Keratinocyte (primary cell): ENCODE measurements at regions not wholly inside any gene's neighbourhood (a gene's known extent, or its start where the extent isn't known, plus 50 kb on each side); places are given as distances from the start of the nearest gene placed in this dataset.

Experiments used
- DNase-seq: peaks from one replicate; pipeline ENCODE4 v3.0.0-alpha.2; 2011; ENCODE audit warnings: low read depth, missing footprints, low spot score
- FAIRE-seq: peaks from 2 replicates; lab custom pipeline; 2011; peaks lifted over from hg19 to GRCh38; lab: Jason Lieb, UNC
- H2AFZ ChIP-seq: 2 replicates; pipeline ENCODE4 v1.6.0; 2012; ENCODE audit warnings: low read length, control low read depth, inconsistent platforms; ENCODE audit not compliant: control insufficient read depth
- H3K27ac ChIP-seq: 2 replicates; pipeline ENCODE4 v1.5.1; 2011; ENCODE audit warnings: low read length; ENCODE audit not compliant: control insufficient read depth, insufficient read depth
- H3K27me3 ChIP-seq: 3 replicates; pipeline ENCODE4 v1.6.0; 2011; ENCODE audit warnings: low read length; ENCODE audit not compliant: control insufficient read depth, insufficient read depth; ENCODE audit errors: extremely low read depth
- H3K36me3 ChIP-seq, 2 experiments: 2 replicates in 1 of 2; 3 replicates in 1 of 2; pipeline ENCODE4 v1.5.1; 2011; ENCODE audit warnings: low read length in 2 of 2, mild to moderate bottlenecking in 1 of 2; ENCODE audit not compliant: control insufficient read depth in 2 of 2, insufficient read depth in 2 of 2; ENCODE audit errors: extremely low read depth in 1 of 2
- H3K4me1 ChIP-seq: 3 replicates; pipeline ENCODE4 v1.5.1; 2011; ENCODE audit warnings: low read length; ENCODE audit not compliant: control insufficient read depth, insufficient read depth; ENCODE audit errors: extremely low read depth
- H3K4me2 ChIP-seq: 3 replicates; pipeline ENCODE4 v1.6.0; 2011; ENCODE audit warnings: low read depth, low read length; ENCODE audit not compliant: control insufficient read depth, insufficient read depth; ENCODE audit errors: extremely low read depth
- H3K4me3 ChIP-seq, 3 experiments: fragments of 200-600 bp in 1 of 3; sonication (generic) in 1 of 3; 2 replicates in 2 of 3; 3 replicates in 1 of 3; pipeline ENCODE4 v1.5.1; 2011 to 2016; ENCODE audit warnings: low read length in 3 of 3, mild to moderate bottlenecking in 3 of 3, control low read depth in 2 of 3, inconsistent platforms in 1 of 3, low read depth in 1 of 3, mixed read lengths in 1 of 3, mixed run types in 1 of 3, moderate library complexity in 1 of 3; ENCODE audit not compliant: control insufficient read depth in 2 of 3, insufficient read depth in 2 of 3; ENCODE audit errors: extremely low read depth in 1 of 3
- H3K79me2 ChIP-seq: 2 replicates; pipeline ENCODE4 v1.6.0; 2012; ENCODE audit warnings: low read length; ENCODE audit not compliant: control insufficient read depth, insufficient read depth
- H3K9ac ChIP-seq: 3 replicates; pipeline ENCODE4 v1.6.0; 2011; ENCODE audit warnings: low read length; ENCODE audit not compliant: control insufficient read depth, insufficient read depth; ENCODE audit errors: extremely low read depth
- H3K9me1 ChIP-seq: 3 replicates; pipeline ENCODE4 v1.6.0; 2011; ENCODE audit warnings: low read length; ENCODE audit not compliant: control insufficient read depth, insufficient read depth; ENCODE audit errors: extremely low read depth
- H3K9me3 ChIP-seq: 2 replicates; pipeline ENCODE4 v1.5.1; 2012; ENCODE audit warnings: low read depth, low read length; ENCODE audit not compliant: control insufficient read depth
- H4K20me1 ChIP-seq: 3 replicates; pipeline ENCODE4 v1.6.0; 2011; ENCODE audit warnings: low read length; ENCODE audit not compliant: control insufficient read depth, insufficient read depth; ENCODE audit errors: extremely low read depth
- EZH2 ChIP-seq: IDR thresholded peaks from one replicate; pipeline ENCODE4 v1.6.1; 2012; ENCODE audit warnings: inconsistent platforms, mild to moderate bottlenecking, low read length, moderate library complexity
- dilution Hi-C: fragments of 300-500 bp; cut with MboI; formaldehyde crosslinking; loops from one replicate; pipeline ENCODE4 v1.7.0; 2020; ENCODE audit warnings: low sequenced_read_pairs; ENCODE audit not compliant: extremely low pct_ligation_motif_present
- TF ChIP-seq, protein P1 (sequence below), 3 experiments: IDR thresholded peaks in 1 of 3; conservative IDR thresholded peaks in 1 of 3; optimal IDR thresholded peaks in 1 of 3; 2 replicates in 2 of 3; 3 replicates in 1 of 3; pipeline versions ENCODE3 to v1.5.1; 2011; ENCODE audit warnings: low read length in 3 of 3, mild to moderate bottlenecking in 3 of 3, moderate library complexity in 2 of 3, control low read depth in 1 of 3, inconsistent platforms in 1 of 3; ENCODE audit not compliant: insufficient read depth in 2 of 3; ENCODE audit errors: extremely low read depth in 1 of 3

DNA sequence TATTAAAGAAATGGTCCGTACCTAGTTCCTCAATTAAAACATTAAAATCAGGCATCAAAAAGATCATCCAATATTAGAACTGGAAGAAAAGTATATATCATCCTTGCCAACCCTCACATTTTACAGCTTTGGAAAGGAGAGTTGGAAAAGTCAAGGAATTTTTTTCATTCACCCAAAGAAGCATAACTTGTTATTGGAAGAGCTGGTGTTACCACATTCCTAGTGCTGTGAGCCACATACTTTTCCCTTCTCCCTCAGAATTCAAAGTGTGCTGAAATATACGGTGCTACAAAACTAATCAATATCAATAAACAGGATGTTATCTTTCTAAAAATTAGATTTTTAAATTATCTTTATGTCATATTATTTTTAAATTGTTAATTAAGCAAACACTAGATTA lies 202.1 kb upstream of the FAT3 start:
- Histone ChIP-seq H3K9ac (no peak overlapping the region), H3K9me1 (no peaks in the 10 kb centered on the region), H3K27ac (no peak overlapping the region), H3K27me3 (no peaks in the 10 kb centered on the region), H3K4me2 (no peak overlapping the region), H3K4me1 (no peaks in the 10 kb centered on the region), H2AFZ (no peak overlapping the region), H4K20me1 (no peaks in the 10 kb centered on the region), H3K36me3 (no peaks in the 10 kb centered on the region), H3K79me2 (no peaks in the 10 kb centered on the region), H3K9me3 (no peaks in the 10 kb centered on the region), H3K4me3 (no peak overlapping the region)
- no peak for DNase-seq
- TF ChIP-seq, protein P1, sequence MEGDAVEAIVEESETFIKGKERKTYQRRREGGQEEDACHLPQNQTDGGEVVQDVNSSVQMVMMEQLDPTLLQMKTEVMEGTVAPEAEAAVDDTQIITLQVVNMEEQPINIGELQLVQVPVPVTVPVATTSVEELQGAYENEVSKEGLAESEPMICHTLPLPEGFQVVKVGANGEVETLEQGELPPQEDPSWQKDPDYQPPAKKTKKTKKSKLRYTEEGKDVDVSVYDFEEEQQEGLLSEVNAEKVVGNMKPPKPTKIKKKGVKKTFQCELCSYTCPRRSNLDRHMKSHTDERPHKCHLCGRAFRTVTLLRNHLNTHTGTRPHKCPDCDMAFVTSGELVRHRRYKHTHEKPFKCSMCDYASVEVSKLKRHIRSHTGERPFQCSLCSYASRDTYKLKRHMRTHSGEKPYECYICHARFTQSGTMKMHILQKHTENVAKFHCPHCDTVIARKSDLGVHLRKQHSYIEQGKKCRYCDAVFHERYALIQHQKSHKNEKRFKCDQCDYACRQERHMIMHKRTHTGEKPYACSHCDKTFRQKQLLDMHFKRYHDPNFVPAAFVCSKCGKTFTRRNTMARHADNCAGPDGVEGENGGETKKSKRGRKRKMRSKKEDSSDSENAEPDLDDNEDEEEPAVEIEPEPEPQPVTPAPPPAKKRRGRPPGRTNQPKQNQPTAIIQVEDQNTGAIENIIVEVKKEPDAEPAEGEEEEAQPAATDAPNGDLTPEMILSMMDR (optimal IDR thresholded peaks at IDR 0.05 in 1 of 3, IDR thresholded peaks at IDR 0.05 in 1 of 3, conservative IDR thresholded peaks at IDR 0.05 in 1 of 3; ENCODE audit: extremely low read depth in 1 of 3, insufficient read depth in 2 of 3, low read length in 3 of 3): no peak
- TF ChIP-seq EZH2: no peak
- no peak for FAIRE-seq
- dilution Hi-C loops: no loop called here

DNA sequence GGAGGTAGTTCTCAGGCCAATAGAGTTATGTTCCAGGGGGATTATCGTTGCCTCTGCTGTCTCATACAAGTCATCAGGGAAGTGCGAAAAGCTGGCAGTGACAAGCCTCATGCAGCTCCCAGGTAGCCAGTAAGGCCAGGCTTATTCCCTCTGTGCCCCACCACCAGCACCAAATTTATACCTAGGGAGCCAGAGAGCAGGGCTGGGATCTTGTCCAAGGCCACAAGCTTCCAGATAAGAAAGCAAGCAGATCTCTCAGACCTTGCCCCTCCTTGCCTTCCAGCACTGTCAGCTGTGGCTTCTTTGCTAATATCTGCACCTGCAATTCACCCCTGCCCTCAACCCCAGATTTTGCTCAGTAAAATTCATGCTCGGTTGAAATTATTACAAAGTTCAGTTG lies 206.3 kb upstream of the FAT3 start:
- H3K4me3 ChIP-seq: no peak overlapping the region
- H3K27me3 ChIP-seq: no peaks in the 10 kb centered on the region
- no peaks in the 10 kb centered on the region for H4K20me1 ChIP-seq
- H3K9ac ChIP-seq: no peak overlapping the region
- FAIRE-seq: no peak
- H2AFZ ChIP-seq: no peak overlapping the region
- H3K79me2 ChIP-seq: no peaks in the 10 kb centered on the region
- no peaks in the 10 kb centered on the region for H3K9me1 ChIP-seq
- dilution Hi-C loops: no loop called here
- no peak overlapping the region for H3K27ac ChIP-seq
- H3K9me3 ChIP-seq: no peaks in the 10 kb centered on the region
- no peak overlapping the region for H3K4me2 ChIP-seq
- DNase-seq: no peak
- H3K4me1 ChIP-seq: no peaks in the 10 kb centered on the region
- TF ChIP-seq EZH2: no peak
- TF ChIP-seq, protein P1 (optimal IDR thresholded peaks at IDR 0.05 in 1 of 3, IDR thresholded peaks at IDR 0.05 in 1 of 3, conservative IDR thresholded peaks at IDR 0.05 in 1 of 3; ENCODE audit: extremely low read depth in 1 of 3, insufficient read depth in 2 of 3, low read length in 3 of 3): no peak
- H3K36me3 ChIP-seq: no peaks in the 10 kb centered on the region
